ENCODE measurements at regions not wholly inside any gene's neighbourhood (a gene's known extent, or its start where the extent isn't known, plus 50 kb on each side); places are given as distances from the start of the nearest gene placed in this dataset.
"Not testable (repeated sequence)": the region's sequence is repeated elsewhere in the genome, so short reads cannot be mapped to it uniquely, and the experiment has no call there.

DNA sequence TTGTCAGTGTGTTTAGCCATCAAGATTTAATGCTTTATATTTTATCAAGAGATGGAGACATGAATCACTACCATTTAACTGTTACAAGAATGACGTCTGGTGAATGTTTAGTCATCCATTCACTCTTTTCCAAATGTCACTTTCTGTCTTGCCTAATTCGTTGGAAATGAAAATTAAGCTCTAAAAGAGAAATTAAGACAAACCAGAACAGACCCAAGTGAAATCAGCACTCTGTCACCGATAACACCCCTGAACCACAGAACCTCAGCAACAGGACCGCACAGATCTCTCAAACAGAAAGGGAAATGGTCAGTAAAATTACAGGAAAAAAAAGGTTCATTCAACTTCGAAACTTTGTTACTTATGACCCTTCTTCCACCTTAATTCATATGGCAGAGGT, 320.9 kb downstream of the BCL2L11 start:
- TF ChIP-seq, protein P1, sequence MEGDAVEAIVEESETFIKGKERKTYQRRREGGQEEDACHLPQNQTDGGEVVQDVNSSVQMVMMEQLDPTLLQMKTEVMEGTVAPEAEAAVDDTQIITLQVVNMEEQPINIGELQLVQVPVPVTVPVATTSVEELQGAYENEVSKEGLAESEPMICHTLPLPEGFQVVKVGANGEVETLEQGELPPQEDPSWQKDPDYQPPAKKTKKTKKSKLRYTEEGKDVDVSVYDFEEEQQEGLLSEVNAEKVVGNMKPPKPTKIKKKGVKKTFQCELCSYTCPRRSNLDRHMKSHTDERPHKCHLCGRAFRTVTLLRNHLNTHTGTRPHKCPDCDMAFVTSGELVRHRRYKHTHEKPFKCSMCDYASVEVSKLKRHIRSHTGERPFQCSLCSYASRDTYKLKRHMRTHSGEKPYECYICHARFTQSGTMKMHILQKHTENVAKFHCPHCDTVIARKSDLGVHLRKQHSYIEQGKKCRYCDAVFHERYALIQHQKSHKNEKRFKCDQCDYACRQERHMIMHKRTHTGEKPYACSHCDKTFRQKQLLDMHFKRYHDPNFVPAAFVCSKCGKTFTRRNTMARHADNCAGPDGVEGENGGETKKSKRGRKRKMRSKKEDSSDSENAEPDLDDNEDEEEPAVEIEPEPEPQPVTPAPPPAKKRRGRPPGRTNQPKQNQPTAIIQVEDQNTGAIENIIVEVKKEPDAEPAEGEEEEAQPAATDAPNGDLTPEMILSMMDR (IDR thresholded peaks at IDR 0.05; ENCODE audit: low read depth, low read length) = not testable (repeated sequence)
- TF ChIP-seq POLR2A (IDR thresholded peaks at IDR 0.05; ENCODE audit: extremely low read depth, insufficient read length) = not testable (repeated sequence)
